GM23338 (cell line): ENCODE measurements at regions not wholly inside any gene's neighbourhood (a gene's known extent, or its start where the extent isn't known, plus 50 kb on each side); places are given as distances from the start of the nearest gene placed in this dataset.

ENCODE experiments used
- CTCF ChIP-seq, 2 experiments: fragments of 200-600 bp in 1 of 2; sonication (generic) in 1 of 2; conservative IDR thresholded peaks; 2 replicates each; pipeline versions ENCODE4 v1.5.1 to v1.6.1; 2016 to 2017; ENCODE audit warnings: antibody characterized with exemption in 2 of 2, low read depth in 2 of 2, mild to moderate bottlenecking in 2 of 2, moderate library complexity in 1 of 2
- EZH2 ChIP-seq: fragments of 200-600 bp; sonication (generic); IDR thresholded peaks from one replicate; pipeline ENCODE4 v1.8.0; 2017; ENCODE audit warnings: antibody characterized with exemption, mild to moderate bottlenecking, low read depth; ENCODE audit not compliant: unreplicated experiment
- EZH2phosphoT487 ChIP-seq: fragments of 200-600 bp; sonication (generic); IDR thresholded peaks from one replicate; pipeline ENCODE4 v1.8.1; 2018; ENCODE audit warnings: antibody characterized with exemption; ENCODE audit not compliant: unreplicated experiment
- JUNB ChIP-seq: IDR thresholded peaks from one replicate; pipeline ENCODE4 v1.6.1; 2016; ENCODE audit warnings: antibody characterized with exemption; ENCODE audit not compliant: unreplicated experiment
- POLR2AphosphoS5 ChIP-seq: IDR thresholded peaks from 2 replicates; pipeline ENCODE4 v1.6.1; 2016; ENCODE audit warnings: antibody characterized with exemption, low read depth

- TF ChIP-seq CTCF (conservative IDR thresholded peaks at IDR 0.05; ENCODE audit: low read depth in 2 of 2) (no peak), JUNB (no peak), POLR2AphosphoS5 (no peak), EZH2phosphoT487 (no peak), EZH2 (no peak)
Measured at GRCh38 chr6:50589751-50590470, 123.4 kb upstream of the TFAP2D start.
